Transverse colon (tissue), 4 donors: ENCODE measurements at regions not wholly inside any gene's neighbourhood (a gene's known extent, or its start where the extent isn't known, plus 50 kb on each side); places are given as distances from the start of the nearest gene placed in this dataset.

Source experiments
- CTCF ChIP-seq, 5 experiments: fragments of 200-600 bp in 3 of 5; fragments of 450-650 bp in 2 of 5; sonication (generic) in 3 of 5; IDR thresholded peaks; 1 replicate in 2 of 5; 2 replicates in 3 of 5; pipeline ENCODE4 v1.5.1; 2016 to 2017; ENCODE audit warnings: antibody characterized with exemption in 5 of 5, inconsistent platforms in 3 of 5, mild to moderate bottlenecking in 2 of 5, moderate library complexity in 1 of 5
- POLR2AphosphoS5 ChIP-seq, 3 donors: sonication (generic); formaldehyde crosslinking; IDR thresholded peaks; one replicate each; pipeline ENCODE4 v1.6.1; 2016; ENCODE audit warnings: antibody characterized with exemption in 3 of 3

GRCh38 chr4:173094739-173095421, 73.7 kb upstream of the GALNT7 start:
- no peak for TF ChIP-seq CTCF (IDR thresholded peaks at IDR 0.05)
- TF ChIP-seq POLR2AphosphoS5 (IDR thresholded peaks at IDR 0.05): peak in 1 of 3 donors; percentile 8
